HK-2 (cell line): ENCODE measurements at regions not wholly inside any gene's neighbourhood (a gene's known extent, or its start where the extent isn't known, plus 50 kb on each side); places are given as distances from the start of the nearest gene placed in this dataset.

Experiments used
- DNase-seq: peaks from one replicate; pipeline ENCODE4 v3.0.0-alpha.2; 2018; ENCODE audit not compliant: unreplicated experiment

- no peak for DNase-seq
Observed at GRCh38 chr3:72062017-72062416, 277.1 kb upstream of the PROK2 start.

- DNase-seq: no peak
Observed at GRCh38 chr3:72060447-72061034, 275.6 kb upstream of the PROK2 start.

- no peak for DNase-seq
Observed at GRCh38 chr3:72058493-72059081, 273.6 kb upstream of the PROK2 start.

- DNase-seq: no peak
Observed at GRCh38 chr3:72055436-72055835, 270.5 kb upstream of the PROK2 start.

GRCh38 chr3:72054976-72055375 is 270.0 kb upstream of the PROK2 start:
- DNase-seq: no peak

- no peak for DNase-seq
Observed at GRCh38 chr3:72052841-72053409, 268.0 kb upstream of the PROK2 start.

- DNase-seq: no peak
Observed at GRCh38 chr3:72050771-72051170, 265.8 kb upstream of the PROK2 start.

GRCh38 chr3:72050048-72050632 is 265.2 kb upstream of the PROK2 start:
- DNase-seq: no peak

GRCh38 chr3:72049300-72049699 is 264.4 kb upstream of the PROK2 start:
- no peak for DNase-seq

GRCh38 chr3:72048873-72049272 is 263.9 kb upstream of the PROK2 start:
- DNase-seq: no peak

- no peak for DNase-seq
Observed at GRCh38 chr3:72047221-72047871, 262.4 kb upstream of the PROK2 start.

GRCh38 chr3:72044231-72044855 is 259.4 kb upstream of the PROK2 start:
- DNase-seq: no peak

- DNase-seq: no peak
Observed at GRCh38 chr3:72043204-72044133, 258.5 kb upstream of the PROK2 start.

GRCh38 chr3:72042397-72043203 is 257.7 kb upstream of the PROK2 start:
- peak; percentile 20 for DNase-seq

GRCh38 chr3:72041511-72041910 is 256.6 kb upstream of the PROK2 start:
- no peak for DNase-seq

- DNase-seq: no peak
Observed at GRCh38 chr3:72041076-72041475, 256.1 kb upstream of the PROK2 start.

- no peak for DNase-seq
Observed at GRCh38 chr3:72039677-72040076, 254.7 kb upstream of the PROK2 start.

GRCh38 chr3:72036899-72037298 is 252.0 kb upstream of the PROK2 start:
- DNase-seq: no peak

GRCh38 chr3:72035606-72036005 is 250.7 kb upstream of the PROK2 start:
- no peak for DNase-seq

GRCh38 chr3:72034986-72035385 is 250.0 kb upstream of the PROK2 start:
- DNase-seq: no peak
